ENCODE measurements at regions not wholly inside any gene's neighbourhood (a gene's known extent, or its start where the extent isn't known, plus 50 kb on each side); places are given as distances from the start of the nearest gene placed in this dataset.

GRCh38 chr6:103002282-103002681 is 1608.8 kb downstream of the GRIK2 start:
- no peak for TF ChIP-seq CTCF (IDR thresholded peaks at IDR 0.05)
- TF ChIP-seq POLR2A (IDR thresholded peaks at IDR 0.05) = no peak
